Smooth muscle cell (in vitro differentiated cells): ENCODE measurements at regions not wholly inside any gene's neighbourhood (a gene's known extent, or its start where the extent isn't known, plus 50 kb on each side); places are given as distances from the start of the nearest gene placed in this dataset.

Experiments
- DNase-seq: peaks from one replicate; lab custom pipeline; 2025; ENCODE audit not compliant: unreplicated experiment; lab: John Stamatoyannopoulos, UW
- H2AFZ ChIP-seq: fragments of 200-600 bp; sonication (generic); 2 replicates; pipeline ENCODE4 v1.6.0; 2016; ENCODE audit warnings: antibody characterized with exemption, low read depth, mild to moderate bottlenecking
- H3F3A ChIP-seq: fragments of 200-600 bp; sonication (generic); 2 replicates; pipeline ENCODE4 v1.6.0; 2017; ENCODE audit warnings: antibody characterized with exemption, low read depth
- H3K27ac ChIP-seq: fragments of 200-600 bp; sonication (generic); 2 replicates; pipeline ENCODE4 v1.5.1; 2016; ENCODE audit warnings: low read depth, mild to moderate bottlenecking
- H3K27me3 ChIP-seq: fragments of 200-600 bp; sonication (generic); 2 replicates; pipeline ENCODE4 v1.6.1; 2016; ENCODE audit warnings: low read depth, mild to moderate bottlenecking
- H3K36me3 ChIP-seq: fragments of 200-600 bp; sonication (generic); 2 replicates; pipeline ENCODE4 v1.5.1; 2016; ENCODE audit warnings: low read depth
- H3K4me1 ChIP-seq: fragments of 200-600 bp; sonication (generic); 2 replicates; pipeline ENCODE4 v1.5.1; 2016; ENCODE audit warnings: low read depth
- H3K4me2 ChIP-seq: fragments of 200-600 bp; sonication (generic); 2 replicates; pipeline ENCODE4 v1.6.0; 2016; ENCODE audit warnings: mild to moderate bottlenecking
- H3K4me3 ChIP-seq: fragments of 200-600 bp; sonication (generic); 2 replicates; pipeline ENCODE4 v1.5.1; 2016; ENCODE audit warnings: mild to moderate bottlenecking
- H3K79me2 ChIP-seq: fragments of 200-600 bp; sonication (generic); 2 replicates; pipeline ENCODE4 v1.6.0; 2016; ENCODE audit warnings: low read depth, mild to moderate bottlenecking
- H3K9ac ChIP-seq: fragments of 200-600 bp; sonication (generic); 2 replicates; pipeline ENCODE4 v1.6.0; 2016; ENCODE audit warnings: low read depth
- H3K9me3 ChIP-seq: fragments of 200-600 bp; sonication (generic); replicated peaks from 2 replicates; pipeline ENCODE4 v1.5.1; 2016; ENCODE audit warnings: low read depth
- H4K20me1 ChIP-seq: fragments of 200-600 bp; sonication (generic); 2 replicates; pipeline ENCODE4 v1.6.0; 2016; ENCODE audit warnings: low read depth
- CTCF ChIP-seq: fragments of 200-600 bp; sonication (generic); IDR thresholded peaks from 2 replicates; pipeline ENCODE4 v1.5.1; 2017; ENCODE audit warnings: borderline replicate concordance, mild to moderate bottlenecking, antibody characterized with exemption; ENCODE audit not compliant: insufficient read depth, poor library complexity, severe bottlenecking
- WGBS: methylation state at CpG from one replicate; pipeline ENCODE4 v1.1.7; 2016; ENCODE audit warnings: low lambda C conversion rate; 5-methylcytosine and 5-hydroxymethylcytosine counted together

- H3K9me3 ChIP-seq: no peaks in the 10 kb centered on the region
- no peak for DNase-seq
- no peak overlapping the region for H3K9ac ChIP-seq
- H2AFZ ChIP-seq: no peak overlapping the region
- H4K20me1 ChIP-seq: no peaks in the 10 kb centered on the region
- no peak overlapping the region for H3K27ac ChIP-seq
- WGBS: 90% methylated on average over 2 of the region's 2 CpGs
- H3K4me3 ChIP-seq: no peak overlapping the region
- no peaks in the 10 kb centered on the region for H3F3A ChIP-seq
- no peaks in the 10 kb centered on the region for H3K4me1 ChIP-seq
- no peaks in the 10 kb centered on the region for H3K27me3 ChIP-seq
- no peak for TF ChIP-seq CTCF
- no peaks in the 10 kb centered on the region for H3K79me2 ChIP-seq
- H3K4me2 ChIP-seq: no peak overlapping the region
- no peaks in the 10 kb centered on the region for H3K36me3 ChIP-seq
These were observed 380.9 kb upstream of the NWD2 start for GRCh38 chr4:36863601-36864000.

GRCh38 chr4:36870121-36870520 lies 374.4 kb upstream of the NWD2 start:
- no peak for DNase-seq
- Histone ChIP-seq H3K36me3 (no peaks in the 10 kb centered on the region), H3K4me3 (no peak overlapping the region), H3K9me3 (no peaks in the 10 kb centered on the region), H3K4me1 (no peaks in the 10 kb centered on the region), H3K79me2 (no peaks in the 10 kb centered on the region), H2AFZ (no peak overlapping the region), H3K27ac (no peak overlapping the region), H3F3A (no peaks in the 10 kb centered on the region), H3K27me3 (no peaks in the 10 kb centered on the region), H4K20me1 (no peaks in the 10 kb centered on the region), H3K9ac (no peak overlapping the region), H3K4me2 (no peak overlapping the region)
- TF ChIP-seq CTCF: no peak

- Histone ChIP-seq H3K36me3 (no peaks in the 10 kb centered on the region), H3F3A (no peaks in the 10 kb centered on the region), H4K20me1 (no peaks in the 10 kb centered on the region), H2AFZ (no peak overlapping the region), H3K79me2 (no peaks in the 10 kb centered on the region), H3K9ac (no peak overlapping the region), H3K4me2 (no peak overlapping the region), H3K4me3 (no peak overlapping the region), H3K9me3 (no peaks in the 10 kb centered on the region), H3K27me3 (no peaks in the 10 kb centered on the region), H3K4me1 (no peaks in the 10 kb centered on the region), H3K27ac (no peak overlapping the region)
- 88% methylated on average over 1 of the region's 1 CpG for WGBS
- DNase-seq: no peak
- TF ChIP-seq CTCF: no peak
These were observed 371.9 kb upstream of the NWD2 start for GRCh38 chr4:36872679-36873078.

GRCh38 chr4:36884151-36884550 lies 360.4 kb upstream of the NWD2 start:
- Histone ChIP-seq H3F3A (no peaks in the 10 kb centered on the region), H3K4me3 (no peak overlapping the region), H4K20me1 (no peaks in the 10 kb centered on the region), H3K9ac (no peak overlapping the region), H3K4me2 (no peak overlapping the region), H3K4me1 (no peaks in the 10 kb centered on the region), H2AFZ (no peak overlapping the region), H3K27me3 (no peaks in the 10 kb centered on the region), H3K27ac (no peak overlapping the region), H3K36me3 (no peaks in the 10 kb centered on the region), H3K79me2 (no peaks in the 10 kb centered on the region), H3K9me3 (no peaks in the 10 kb centered on the region)
- 89% methylated on average over 3 of the region's 3 CpGs for WGBS
- TF ChIP-seq CTCF: no peak
- no peak for DNase-seq
